Activated CD8-positive, alpha-beta T cell treated with anti-CD3 and anti-CD28 coated beads, Interleukin-2, amount 10 ng/mL, durations not matched to agents 7 days and 5 days (primary cell): ENCODE measurements at regions not wholly inside any gene's neighbourhood (a gene's known extent, or its start where the extent isn't known, plus 50 kb on each side); places are given as distances from the start of the nearest gene placed in this dataset.

Source experiments
- ATAC-seq: fragments of 150-1000 bp; cut with Tn5 transposase; one replicate; pipeline ENCODE4 v1.10.0; 2021; ENCODE audit warnings: moderate library complexity
- CTCF ChIA-PET: fragments of 350-600 bp; sonication (Branson Sonifier 250); formaldehyde crosslinking; loops from one replicate; lab custom pipeline; 2021; ENCODE audit warnings: antibody characterized with exemption; lab: Charles Lee
- POLR2A ChIA-PET: fragments of 350-600 bp; sonication (Branson Sonifier 250); formaldehyde crosslinking; loops from one replicate; lab custom pipeline; 2021; ENCODE audit warnings: antibody characterized with exemption; lab: Charles Lee
- DNase-seq: peaks from one replicate; pipeline ENCODE4 v3.0.0-alpha.2; 2020
- H3K27ac Mint-ChIP-seq: one replicate; pipeline ENCODE4 v1.8.0; 2021; ENCODE audit warnings: mild to moderate bottlenecking, mixed read lengths
- H3K27me3 Mint-ChIP-seq: one replicate; pipeline ENCODE4 v1.8.0; 2021; ENCODE audit warnings: low read depth, mixed read lengths
- H3K36me3 Mint-ChIP-seq: one replicate; pipeline ENCODE4 v1.8.0; 2021; ENCODE audit warnings: low read depth, mixed read lengths
- H3K4me1 Mint-ChIP-seq: one replicate; pipeline ENCODE4 v1.8.0; 2021; ENCODE audit warnings: low read depth, mixed read lengths
- H3K4me3 Mint-ChIP-seq: one replicate; pipeline ENCODE4 v1.8.0; 2021; ENCODE audit warnings: mild to moderate bottlenecking, mixed read lengths
- H3K9me3 Mint-ChIP-seq: one replicate; pipeline ENCODE4 v1.8.0; 2022; ENCODE audit warnings: mixed read lengths; ENCODE audit not compliant: insufficient read depth

- no peaks in the 10 kb centered on the region for H3K4me1 Mint-ChIP-seq
- DNase-seq (no peak), ATAC-seq (no peak)
- peaks cover 35% of the 10 kb centered on the region for H3K27me3 Mint-ChIP-seq
- no peaks in the 10 kb centered on the region for H3K36me3 Mint-ChIP-seq
- no peak overlapping the region for H3K4me3 Mint-ChIP-seq
- no peaks in the 10 kb centered on the region for H3K9me3 Mint-ChIP-seq
- no peak overlapping the region for H3K27ac Mint-ChIP-seq
- CTCF ChIA-PET = no interaction called here
- POLR2A ChIA-PET = no interaction called here
Measured at GRCh38 chr20:21019468-21019813, 86.7 kb downstream of the LINC00237 start.

DNA sequence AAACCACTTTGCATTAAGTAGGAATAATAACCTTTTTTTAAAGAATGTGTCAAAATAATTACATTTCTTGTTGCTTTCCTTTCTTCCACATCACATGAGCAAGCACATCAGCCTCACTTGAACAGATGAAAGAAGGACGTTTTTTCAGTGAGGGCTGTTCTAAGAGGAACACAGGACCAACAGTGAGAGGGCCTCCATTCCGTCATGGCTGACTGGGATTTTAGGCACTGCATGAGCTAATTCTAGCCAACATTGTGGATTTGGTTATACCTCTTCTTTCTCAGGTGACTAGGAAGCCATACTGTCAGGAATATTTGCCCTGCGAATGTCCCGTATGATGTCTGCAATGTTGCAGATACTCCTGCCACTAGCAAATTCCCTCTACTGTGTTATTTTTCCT, 87.6 kb downstream of the LINC00237 start:
- ChIA-PET POLR2A (no interaction called here), CTCF (no interaction called here)
- ATAC-seq = no peak
- Mint-ChIP-seq H3K4me3 (no peak overlapping the region), H3K36me3 (no peaks in the 10 kb centered on the region), H3K9me3 (no peaks in the 10 kb centered on the region), H3K27me3 (peaks cover 35% of the 10 kb centered on the region), H3K27ac (no peak overlapping the region), H3K4me1 (no peaks in the 10 kb centered on the region)
- no peak for DNase-seq

DNA sequence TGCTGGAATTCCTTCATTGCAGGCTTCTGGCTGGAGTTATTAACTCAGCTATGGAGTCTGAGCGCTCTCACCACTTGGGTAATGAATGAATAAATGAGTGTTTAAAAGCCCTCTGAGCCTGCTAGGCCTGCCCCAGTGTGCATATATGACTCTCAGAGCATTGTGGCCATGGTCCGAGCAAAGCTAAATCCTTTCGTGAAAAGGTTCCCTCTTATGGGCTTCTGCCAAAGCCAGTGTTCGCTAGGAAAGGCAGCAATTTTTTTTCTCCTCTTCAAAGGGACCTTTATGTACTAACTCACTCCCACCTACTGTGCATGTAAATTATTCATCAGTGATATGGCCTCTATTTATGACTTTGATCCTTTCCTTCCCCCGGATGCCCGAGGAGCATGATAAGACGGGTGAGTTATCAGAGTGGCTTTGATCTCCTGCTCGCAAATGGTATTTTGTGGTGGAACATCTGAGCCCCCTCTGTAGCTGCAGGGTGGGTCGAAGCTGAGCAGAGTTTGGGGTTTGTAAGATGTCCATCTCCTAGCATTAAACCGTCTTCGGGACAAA, 88.6 kb downstream of the LINC00237 start:
- no peaks in the 10 kb centered on the region for H3K36me3 Mint-ChIP-seq
- H3K27me3 Mint-ChIP-seq = peaks cover 35% of the 10 kb centered on the region
- H3K27ac Mint-ChIP-seq = no peak overlapping the region
- H3K4me3 Mint-ChIP-seq = no peak overlapping the region
- no peaks in the 10 kb centered on the region for H3K4me1 Mint-ChIP-seq
- CTCF ChIA-PET = no interaction called here
- no peaks in the 10 kb centered on the region for H3K9me3 Mint-ChIP-seq
- DNase-seq (no peak), ATAC-seq (no peak)
- POLR2A ChIA-PET = no interaction called here

- no peak overlapping the region for H3K4me3 Mint-ChIP-seq
- no peaks in the 10 kb centered on the region for H3K36me3 Mint-ChIP-seq
- H3K4me1 Mint-ChIP-seq = no peaks in the 10 kb centered on the region
- ATAC-seq (no peak), DNase-seq (no peak)
- CTCF ChIA-PET = no interaction called here
- POLR2A ChIA-PET = no interaction called here
- no peak overlapping the region for H3K27ac Mint-ChIP-seq
- H3K27me3 Mint-ChIP-seq = peaks cover 35% of the 10 kb centered on the region
- H3K9me3 Mint-ChIP-seq = no peaks in the 10 kb centered on the region
Measured at GRCh38 chr20:21016751-21017150, 89.4 kb downstream of the LINC00237 start.

- H3K27me3 Mint-ChIP-seq = peaks cover 17% of the 10 kb centered on the region
- no peaks in the 10 kb centered on the region for H3K4me1 Mint-ChIP-seq
- DNase-seq (no peak), ATAC-seq (no peak)
- H3K4me3 Mint-ChIP-seq = no peak overlapping the region
- POLR2A ChIA-PET = no interaction called here
- H3K9me3 Mint-ChIP-seq = no peaks in the 10 kb centered on the region
- CTCF ChIA-PET = no interaction called here
- no peaks in the 10 kb centered on the region for H3K36me3 Mint-ChIP-seq
- no peak overlapping the region for H3K27ac Mint-ChIP-seq
Measured at GRCh38 chr20:21014528-21014927, 91.6 kb downstream of the LINC00237 start.

GRCh38 chr20:21008951-21009350, 97.2 kb downstream of the LINC00237 start:
- CTCF ChIA-PET = no interaction called here
- no peak overlapping the region for H3K4me3 Mint-ChIP-seq
- DNase-seq (no peak), ATAC-seq (no peak)
- no peaks in the 10 kb centered on the region for H3K9me3 Mint-ChIP-seq
- H3K27ac Mint-ChIP-seq = no peak overlapping the region
- H3K4me1 Mint-ChIP-seq = no peaks in the 10 kb centered on the region
- H3K27me3 Mint-ChIP-seq = no peaks in the 10 kb centered on the region
- no peaks in the 10 kb centered on the region for H3K36me3 Mint-ChIP-seq
- POLR2A ChIA-PET = no interaction called here

DNA sequence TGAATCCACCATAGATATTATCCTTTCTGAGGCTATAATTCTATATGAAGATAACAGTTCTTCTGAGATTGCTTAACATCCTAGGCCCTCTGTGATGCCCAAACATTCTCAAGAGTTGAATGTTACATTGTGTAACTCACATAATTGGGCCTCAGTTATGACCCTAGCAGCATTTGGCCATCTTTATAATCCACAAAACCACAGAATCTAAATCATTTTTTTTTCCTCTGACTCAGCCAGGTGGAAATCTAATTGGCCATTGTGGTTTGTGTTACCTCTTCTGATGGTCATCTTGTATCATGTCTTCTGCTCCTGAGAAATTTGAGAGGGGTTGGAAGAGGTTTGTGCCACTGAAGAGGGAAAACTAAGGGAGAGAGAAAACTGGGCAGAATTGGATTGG, 99.5 kb downstream of the LINC00237 start:
- H3K27me3 Mint-ChIP-seq = no peaks in the 10 kb centered on the region
- no peaks in the 10 kb centered on the region for H3K9me3 Mint-ChIP-seq
- no peaks in the 10 kb centered on the region for H3K36me3 Mint-ChIP-seq
- CTCF ChIA-PET = no interaction called here
- POLR2A ChIA-PET = no interaction called here
- H3K27ac Mint-ChIP-seq = no peak overlapping the region
- H3K4me3 Mint-ChIP-seq = no peak overlapping the region
- H3K4me1 Mint-ChIP-seq = no peaks in the 10 kb centered on the region
- no peak for DNase-seq
- ATAC-seq = no peak

- no peaks in the 10 kb centered on the region for H3K4me1 Mint-ChIP-seq
- no peaks in the 10 kb centered on the region for H3K9me3 Mint-ChIP-seq
- H3K27ac Mint-ChIP-seq = no peak overlapping the region
- no peaks in the 10 kb centered on the region for H3K36me3 Mint-ChIP-seq
- DNase-seq = no peak
- H3K27me3 Mint-ChIP-seq = no peaks in the 10 kb centered on the region
- no peak overlapping the region for H3K4me3 Mint-ChIP-seq
- CTCF ChIA-PET = no interaction called here
- no peak for ATAC-seq
- POLR2A ChIA-PET = no interaction called here
Measured at GRCh38 chr20:21004386-21005076, 101.6 kb downstream of the LINC00237 start.

DNA sequence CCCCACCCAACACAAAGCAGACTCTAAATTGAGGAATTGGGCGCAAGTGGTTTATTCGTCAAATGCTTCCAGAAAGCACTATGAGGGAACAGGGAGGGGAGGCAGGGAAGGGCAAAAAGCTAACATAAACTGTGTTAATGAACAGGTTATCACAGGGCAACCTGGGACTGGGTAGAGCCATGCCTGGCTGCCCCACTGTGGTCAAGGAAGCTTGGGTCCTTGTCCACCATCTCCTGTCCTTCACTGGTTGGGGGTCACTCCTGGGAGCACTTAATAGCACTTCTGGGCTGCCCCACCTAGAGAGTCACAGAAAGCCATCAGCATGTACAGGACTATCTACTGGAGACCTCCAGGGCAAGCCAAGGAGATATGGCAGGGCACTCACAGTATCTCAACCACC, 102.3 kb downstream of the LINC00237 start:
- Mint-ChIP-seq H3K27ac (no peak overlapping the region), H3K4me3 (no peak overlapping the region), H3K4me1 (no peaks in the 10 kb centered on the region), H3K36me3 (no peaks in the 10 kb centered on the region), H3K9me3 (no peaks in the 10 kb centered on the region), H3K27me3 (no peaks in the 10 kb centered on the region)
- ChIA-PET CTCF (no interaction called here), POLR2A (no interaction called here)
- ATAC-seq (no peak), DNase-seq (no peak)

GRCh38 chr20:21002486-21002885, 103.7 kb downstream of the LINC00237 start:
- Mint-ChIP-seq H3K9me3 (no peaks in the 10 kb centered on the region), H3K36me3 (no peaks in the 10 kb centered on the region), H3K4me3 (no peak overlapping the region), H3K27ac (no peak overlapping the region), H3K4me1 (no peaks in the 10 kb centered on the region), H3K27me3 (no peaks in the 10 kb centered on the region)
- ChIA-PET CTCF (no interaction called here), POLR2A (no interaction called here)
- DNase-seq (no peak), ATAC-seq (no peak)

GRCh38 chr20:20993372-20993771, 112.8 kb downstream of the LINC00237 start:
- POLR2A ChIA-PET = no interaction called here
- no peaks in the 10 kb centered on the region for H3K9me3 Mint-ChIP-seq
- ATAC-seq = no peak
- H3K4me3 Mint-ChIP-seq = no peak overlapping the region
- no peaks in the 10 kb centered on the region for H3K27me3 Mint-ChIP-seq
- no peak overlapping the region for H3K27ac Mint-ChIP-seq
- CTCF ChIA-PET = no interaction called here
- DNase-seq = no peak
- H3K4me1 Mint-ChIP-seq = no peaks in the 10 kb centered on the region
- H3K36me3 Mint-ChIP-seq = no peaks in the 10 kb centered on the region

- H3K4me3 Mint-ChIP-seq = no peak overlapping the region
- no peak for DNase-seq
- ChIA-PET POLR2A (no interaction called here), CTCF (no interaction called here)
- H3K9me3 Mint-ChIP-seq = no peaks in the 10 kb centered on the region
- H3K27ac Mint-ChIP-seq = no peak overlapping the region
- no peaks in the 10 kb centered on the region for H3K27me3 Mint-ChIP-seq
- no peak for ATAC-seq
- no peaks in the 10 kb centered on the region for H3K36me3 Mint-ChIP-seq
- no peaks in the 10 kb centered on the region for H3K4me1 Mint-ChIP-seq
Measured at GRCh38 chr20:20992686-20993360, 113.3 kb downstream of the LINC00237 start.
